HepG2 (cell line): ENCODE measurements at regions not wholly inside any gene's neighbourhood (a gene's known extent, or its start where the extent isn't known, plus 50 kb on each side); places are given as distances from the start of the nearest gene placed in this dataset.

Experiments
- ATM ChIP-seq: fragments of 450-650 bp; IDR thresholded peaks from 2 replicates; pipeline ENCODE4 v1.7.1; 2017; ENCODE audit warnings: mild to moderate bottlenecking, borderline replicate concordance
- MAFG ChIP-seq: sonication (generic); formaldehyde crosslinking; IDR thresholded peaks from 2 replicates; pipeline ENCODE4 v1.5.1; 2020; ENCODE audit warnings: mild to moderate bottlenecking, missing genetic modification reagents
- RFX5 ChIP-seq: IDR thresholded peaks from 2 replicates; pipeline ENCODE4 v1.6.1; 2011; ENCODE audit warnings: low read depth, low read length, improper control_type of control experiment
- ZNF274 ChIP-seq: sonication (generic); formaldehyde crosslinking; IDR thresholded peaks from 2 replicates; pipeline ENCODE4 v1.5.1; 2020; ENCODE audit warnings: mild to moderate bottlenecking, missing genetic modification reagents
- TF ChIP-seq, protein P1 (sequence below): sonication (generic); formaldehyde crosslinking; IDR thresholded peaks from 2 replicates; pipeline ENCODE4 v1.8.0; 2022; ENCODE audit warnings: missing genetic modification reagents, mild to moderate bottlenecking, borderline replicate concordance
- TF ChIP-seq, protein P2 (sequence below): IDR thresholded peaks from 2 replicates; pipeline ENCODE4 v1.6.1; 2016

DNA sequence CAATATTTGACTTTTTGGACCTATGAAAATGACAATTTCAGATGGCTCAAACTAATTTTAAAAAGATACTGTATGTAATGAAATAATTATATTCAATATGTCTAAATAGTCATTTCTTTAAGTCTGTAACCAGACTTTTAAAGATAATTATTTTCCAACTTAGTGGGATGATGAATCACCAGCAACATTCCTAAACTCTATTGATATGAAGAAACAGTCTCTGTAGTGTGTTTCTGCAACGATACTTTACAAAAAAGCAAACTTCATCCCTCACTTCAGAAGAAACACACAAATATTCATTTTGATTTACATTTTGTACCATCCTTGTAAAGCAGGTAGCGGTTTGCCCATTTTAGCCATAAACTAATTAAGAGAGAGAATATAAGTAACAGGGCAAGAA, 417.4 kb downstream of the EFNB2 start:
- TF ChIP-seq, protein P1, sequence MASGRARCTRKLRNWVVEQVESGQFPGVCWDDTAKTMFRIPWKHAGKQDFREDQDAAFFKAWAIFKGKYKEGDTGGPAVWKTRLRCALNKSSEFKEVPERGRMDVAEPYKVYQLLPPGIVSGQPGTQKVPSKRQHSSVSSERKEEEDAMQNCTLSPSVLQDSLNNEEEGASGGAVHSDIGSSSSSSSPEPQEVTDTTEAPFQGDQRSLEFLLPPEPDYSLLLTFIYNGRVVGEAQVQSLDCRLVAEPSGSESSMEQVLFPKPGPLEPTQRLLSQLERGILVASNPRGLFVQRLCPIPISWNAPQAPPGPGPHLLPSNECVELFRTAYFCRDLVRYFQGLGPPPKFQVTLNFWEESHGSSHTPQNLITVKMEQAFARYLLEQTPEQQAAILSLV, result no peak
- TF ChIP-seq MAFG (CRISPR knock-in tag) (no peak), RFX5 (no peak), ATM (no peak), ZNF274 (no peak)
- TF ChIP-seq, protein P2, sequence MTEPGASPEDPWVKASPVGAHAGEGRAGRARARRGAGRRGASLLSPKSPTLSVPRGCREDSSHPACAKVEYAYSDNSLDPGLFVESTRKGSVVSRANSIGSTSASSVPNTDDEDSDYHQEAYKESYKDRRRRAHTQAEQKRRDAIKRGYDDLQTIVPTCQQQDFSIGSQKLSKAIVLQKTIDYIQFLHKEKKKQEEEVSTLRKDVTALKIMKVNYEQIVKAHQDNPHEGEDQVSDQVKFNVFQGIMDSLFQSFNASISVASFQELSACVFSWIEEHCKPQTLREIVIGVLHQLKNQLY (CRISPR knock-in tag), result no peak
